ENCODE measurements at regions not wholly inside any gene's neighbourhood (a gene's known extent, or its start where the extent isn't known, plus 50 kb on each side); places are given as distances from the start of the nearest gene placed in this dataset.

- DNase-seq: no peak
Measured at GRCh38 chr20:40265825-40266533, 423.1 kb downstream of the MAFB start.

DNA sequence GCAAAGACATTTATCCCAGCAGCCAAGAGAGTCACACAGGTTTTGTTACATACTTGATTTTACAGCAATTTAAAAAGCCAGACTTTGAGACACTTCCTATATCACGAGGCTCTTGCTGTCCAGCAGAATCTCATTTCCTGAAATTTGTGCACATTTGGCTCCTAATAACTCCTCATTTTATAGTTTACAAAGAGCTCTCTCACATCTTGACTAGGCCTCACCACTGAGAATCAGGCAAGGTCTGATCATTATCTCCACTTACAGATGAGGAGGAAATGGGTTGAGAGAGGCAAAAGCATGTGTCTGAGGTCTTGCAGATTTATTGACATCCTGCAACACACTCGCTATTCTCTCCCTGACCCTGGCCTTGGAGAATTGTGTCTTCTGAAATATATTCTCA is 426.8 kb downstream of the MAFB start:
- no peak for DNase-seq

DNA sequence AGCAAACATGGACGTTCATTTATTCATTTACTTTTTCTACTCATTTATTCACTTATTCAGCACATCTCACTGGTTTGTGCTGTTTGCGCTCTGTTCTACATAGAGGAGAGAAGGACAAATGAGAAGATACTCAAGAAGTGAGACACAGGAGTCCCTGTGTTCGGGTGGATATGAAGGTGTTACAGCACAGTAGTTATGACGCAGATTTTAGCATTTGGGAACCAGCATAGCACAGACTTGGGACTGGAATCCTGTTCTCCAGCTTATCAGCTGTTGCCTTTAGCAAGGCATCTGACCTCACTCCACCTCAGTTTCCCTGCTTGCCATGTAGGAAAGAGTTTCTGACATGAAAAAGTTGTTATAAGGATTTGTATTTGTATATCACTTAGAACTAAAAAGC is 430.1 kb downstream of the MAFB start:
- DNase-seq: no peak

DNA sequence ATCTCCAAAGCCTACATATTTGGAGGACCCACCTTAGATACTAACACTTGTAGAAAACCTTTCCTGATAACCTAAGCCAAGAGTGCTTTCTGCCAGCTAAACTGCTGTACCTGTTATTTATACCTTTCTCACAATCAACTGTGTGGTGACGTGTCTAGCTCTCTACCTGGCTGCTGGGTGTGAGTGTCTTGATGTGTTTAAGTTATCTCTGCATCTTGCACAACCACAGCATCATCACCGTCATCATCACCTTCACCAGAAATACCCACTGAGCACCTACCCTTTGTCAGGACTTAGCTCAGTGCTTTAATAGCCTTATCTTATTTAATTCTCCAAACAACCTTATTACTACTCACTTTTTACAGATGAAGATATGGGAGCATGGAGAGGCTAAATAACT is 431.3 kb downstream of the MAFB start:
- DNase-seq: no peak

GRCh38 chr20:40255365-40255764 is 433.7 kb downstream of the MAFB start:
- DNase-seq: no peak

- no peak for DNase-seq
Measured at GRCh38 chr20:40254023-40254772, 434.8 kb downstream of the MAFB start.

DNA sequence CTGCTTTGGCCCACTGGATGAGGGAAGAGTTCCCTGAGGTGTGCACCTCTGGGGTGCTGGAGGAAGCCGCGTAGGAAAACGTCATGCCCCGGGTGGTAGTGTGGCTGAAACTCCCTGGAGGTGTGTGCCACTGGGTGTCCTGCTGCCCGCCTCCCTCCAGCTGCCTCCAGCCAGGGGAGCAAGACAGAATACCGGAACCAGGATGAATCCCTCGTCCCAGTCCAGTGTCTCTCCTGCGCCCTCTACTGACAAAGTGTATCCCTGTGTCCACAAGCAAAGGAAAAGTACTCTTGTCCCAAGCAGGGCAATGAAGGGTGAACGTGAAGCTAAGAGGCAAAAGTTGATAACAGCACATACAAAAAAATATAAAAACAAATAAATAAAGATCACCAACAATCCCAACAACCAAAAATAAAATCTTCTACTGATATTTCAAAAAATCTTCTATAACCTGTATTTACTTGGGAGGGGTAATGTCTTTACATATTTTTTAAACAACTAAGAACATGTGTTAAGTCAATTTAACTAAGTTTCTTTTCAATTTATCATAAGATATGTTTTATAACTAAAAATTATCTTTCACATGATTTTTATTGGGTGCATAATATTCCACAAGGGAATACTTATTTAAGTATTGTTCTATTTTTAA is 437.6 kb downstream of the MAFB start:
- no peak for DNase-seq

GRCh38 chr20:40249805-40250204 is 439.2 kb downstream of the MAFB start:
- no peak for DNase-seq

DNA sequence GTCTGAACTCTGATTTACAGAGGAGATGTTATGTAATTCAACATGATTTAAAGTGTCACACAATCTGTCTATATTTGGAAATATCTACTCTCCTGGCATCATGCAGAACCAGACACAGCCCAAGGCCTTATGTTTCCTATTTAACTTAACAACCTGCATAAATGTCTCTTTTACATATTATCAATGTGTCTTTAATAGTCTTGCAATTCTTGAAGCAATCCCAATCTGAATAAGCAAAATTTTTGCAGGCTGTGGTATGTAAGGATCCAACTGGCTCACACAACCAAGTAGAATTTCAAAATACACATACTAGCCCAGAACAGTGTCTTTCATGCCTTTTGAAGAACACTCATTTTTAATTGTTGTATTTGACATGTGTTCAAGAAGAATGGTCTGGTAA is 443.2 kb downstream of the MAFB start:
- DNase-seq: no peak

DNA sequence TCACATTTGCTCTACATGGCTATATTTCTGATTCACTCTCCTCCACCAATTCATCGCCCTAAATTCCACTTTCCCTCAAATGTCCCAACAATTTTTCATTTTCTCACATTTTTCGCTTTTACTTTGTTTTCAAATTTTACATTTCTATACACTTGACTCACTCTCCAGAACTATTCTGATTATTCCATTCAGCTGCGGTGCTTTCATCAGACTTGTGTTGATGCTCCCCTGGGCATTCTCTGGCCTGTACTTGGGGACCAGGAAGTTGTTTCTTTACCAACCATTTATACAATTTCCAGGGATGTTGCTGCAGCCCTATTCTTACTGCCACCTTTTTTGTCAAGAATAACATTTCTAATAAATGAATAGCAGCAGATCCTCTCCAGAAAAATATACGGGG is 444.8 kb downstream of the MAFB start:
- DNase-seq: no peak

DNA sequence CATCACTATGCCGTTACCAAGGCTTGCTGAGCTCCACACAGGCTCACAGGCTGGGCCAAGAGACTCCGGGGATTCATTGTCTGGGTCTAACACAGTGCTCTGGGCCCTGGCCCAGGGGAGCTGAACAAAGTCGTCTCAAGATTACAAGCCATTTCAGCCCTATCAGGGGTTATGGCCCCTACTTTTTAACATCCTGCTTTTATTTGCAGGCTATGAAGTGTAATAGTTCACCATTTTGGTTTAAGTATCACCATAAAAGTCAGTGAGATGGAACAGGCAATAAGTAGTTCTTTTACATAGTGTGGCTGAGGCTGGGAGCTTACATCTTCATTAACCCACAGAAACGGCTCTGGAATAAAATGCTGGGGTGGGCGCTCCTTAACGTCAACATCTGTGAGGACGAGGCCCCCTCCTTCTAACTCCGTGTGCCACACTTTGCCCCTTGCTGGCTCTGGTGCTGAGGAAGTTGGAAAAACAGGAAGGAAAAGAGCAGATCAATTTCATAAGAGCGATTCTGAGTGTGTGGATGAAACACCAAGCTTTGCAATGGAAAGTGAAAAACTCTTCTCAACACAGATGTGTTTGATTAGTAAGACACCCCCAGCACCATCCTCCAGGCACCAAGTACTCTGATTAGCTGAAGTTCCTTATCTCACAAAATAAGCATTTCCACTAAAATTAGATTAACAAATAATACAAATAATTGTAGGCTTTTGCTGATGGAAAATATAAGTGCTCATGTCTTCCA is 447.3 kb downstream of the MAFB start:
- DNase-seq: no peak

DNA sequence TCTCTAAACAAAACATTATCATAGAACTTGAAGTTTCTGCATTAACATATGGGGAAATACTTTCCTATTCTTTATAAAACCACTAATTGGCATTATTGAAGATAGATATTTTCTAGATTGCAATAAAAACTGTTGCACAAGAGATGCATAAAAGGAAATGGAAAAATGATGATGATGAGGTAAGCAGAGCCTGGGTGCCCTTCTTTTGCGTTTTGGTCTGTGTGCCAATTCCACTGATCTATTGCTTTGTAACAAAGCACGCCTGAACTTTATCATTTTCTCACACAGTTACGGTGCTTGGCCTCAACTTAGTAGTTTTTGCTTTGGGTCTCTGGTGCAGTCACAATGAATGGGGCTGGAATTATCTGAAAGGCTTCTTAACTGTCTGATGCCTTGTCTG is 450.5 kb downstream of the MAFB start:
- DNase-seq: no peak

DNA sequence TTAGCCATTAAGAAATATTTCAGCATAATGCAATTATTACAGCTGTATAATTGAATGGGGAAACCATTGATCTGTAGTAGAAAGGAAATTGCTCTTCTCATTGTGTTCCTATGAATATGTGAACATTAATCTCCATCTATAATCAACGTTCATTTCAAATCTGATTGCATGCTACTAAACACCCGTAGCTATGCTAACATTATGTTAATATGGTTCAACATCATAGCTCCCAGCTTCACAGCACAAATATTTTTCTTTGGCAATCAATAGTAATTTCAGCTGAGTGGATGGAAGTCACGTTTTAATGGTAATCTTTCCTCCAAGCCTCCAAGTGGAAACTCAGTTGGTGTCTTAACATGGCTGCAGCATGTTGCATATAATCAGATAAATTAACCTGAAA is 454.4 kb downstream of the MAFB start:
- no peak for DNase-seq

- no peak for DNase-seq
Measured at GRCh38 chr20:40233406-40233805, 455.6 kb downstream of the MAFB start.

DNA sequence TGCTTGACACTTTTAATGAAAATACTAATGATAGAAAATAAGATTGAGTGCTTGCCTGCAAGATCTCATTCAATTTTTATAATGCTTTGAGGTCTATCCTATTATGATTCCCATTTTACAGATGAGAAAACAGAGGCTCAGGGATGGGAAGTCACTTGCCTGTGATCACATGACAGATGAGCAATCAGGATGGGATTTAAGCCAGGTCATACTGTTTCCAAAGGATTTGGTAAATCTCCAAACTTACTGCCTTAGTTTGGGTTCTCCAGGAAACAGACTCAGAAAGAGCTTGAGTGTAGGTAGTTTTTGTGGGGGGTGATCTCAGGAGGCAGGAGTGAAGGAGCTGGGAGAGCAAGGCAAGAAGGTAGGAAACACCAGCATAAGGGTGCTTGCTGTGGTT is 456.3 kb downstream of the MAFB start:
- DNase-seq: no peak

DNA sequence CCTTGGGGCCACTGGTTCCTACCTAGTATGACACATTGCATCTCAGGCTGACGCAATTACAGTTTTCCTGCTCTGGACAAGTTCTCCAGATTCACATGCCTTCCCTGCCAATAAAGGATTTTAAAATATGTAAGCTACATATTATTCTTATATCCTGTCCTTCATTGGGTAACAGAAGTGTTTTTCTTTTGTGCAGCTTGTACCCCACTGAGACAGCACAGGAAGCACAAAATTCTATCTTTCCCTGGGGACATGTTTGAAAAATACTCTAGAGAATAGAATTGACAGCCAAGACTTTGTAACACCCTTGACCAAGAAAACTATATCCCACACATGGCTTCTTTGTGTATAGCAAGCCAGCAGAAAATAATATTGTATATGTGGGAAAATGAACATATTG is 456.8 kb downstream of the MAFB start:
- DNase-seq: no peak

DNA sequence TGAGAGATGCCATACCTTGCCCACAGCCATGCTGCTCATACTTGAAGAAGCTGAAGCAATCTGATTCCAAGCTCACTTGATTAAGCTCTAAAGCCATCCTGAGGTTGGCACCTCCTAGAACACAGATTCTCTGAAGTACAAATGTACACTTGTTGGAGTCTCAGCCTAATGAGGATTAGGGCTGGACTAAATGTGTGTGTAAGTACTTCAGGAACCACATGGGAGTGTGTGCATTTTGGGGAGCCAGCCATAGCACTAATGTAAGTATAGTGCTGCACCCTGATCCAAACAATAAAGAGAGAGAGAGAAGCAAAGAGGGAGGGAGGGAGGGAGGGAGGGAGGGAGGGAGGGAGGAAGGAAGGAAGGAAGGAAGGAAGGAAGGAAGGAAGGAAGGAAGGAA is 458.6 kb downstream of the MAFB start:
- DNase-seq: no peak

DNA sequence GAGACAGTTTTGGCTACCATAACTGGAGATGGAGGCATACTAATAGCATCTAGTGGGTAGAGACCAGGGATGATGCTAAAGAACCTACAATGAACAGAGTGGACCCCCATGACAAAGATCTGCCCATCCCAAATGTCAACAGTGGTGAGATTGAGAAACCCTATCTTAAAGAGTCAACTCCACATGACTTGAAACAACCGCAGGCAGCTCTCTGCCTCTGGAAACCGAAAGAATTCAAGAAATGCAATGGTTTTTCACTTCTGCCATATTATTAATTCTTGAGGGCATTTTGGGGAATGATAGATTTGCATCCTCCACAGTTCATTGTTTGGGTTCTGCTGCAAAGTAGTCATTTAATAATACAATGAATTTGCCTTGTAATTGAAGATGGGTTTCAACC is 463.4 kb downstream of the MAFB start:
- no peak for DNase-seq

DNA sequence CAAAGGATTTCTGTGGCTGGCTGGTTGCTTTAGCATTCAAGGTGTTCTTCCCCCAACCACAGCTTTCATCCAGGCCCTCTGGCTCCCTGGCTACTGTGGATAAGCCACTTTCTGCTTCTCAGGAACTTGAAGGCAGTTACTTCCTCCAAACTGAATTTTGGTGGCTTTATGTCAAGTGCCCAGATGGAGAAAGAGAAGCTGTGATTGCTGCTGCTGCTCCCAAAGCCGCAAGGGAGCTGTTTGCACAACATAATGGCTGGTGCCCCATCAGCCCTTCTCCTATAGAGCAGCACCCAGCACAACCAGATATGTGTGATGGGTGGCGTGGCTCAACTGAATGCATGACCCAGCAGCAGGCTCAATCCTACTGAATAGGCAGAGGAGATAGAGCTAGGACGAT is 465.2 kb downstream of the MAFB start:
- no peak for DNase-seq

- no peak for DNase-seq
Measured at GRCh38 chr20:40218971-40219370, 470.1 kb downstream of the MAFB start.

DNA sequence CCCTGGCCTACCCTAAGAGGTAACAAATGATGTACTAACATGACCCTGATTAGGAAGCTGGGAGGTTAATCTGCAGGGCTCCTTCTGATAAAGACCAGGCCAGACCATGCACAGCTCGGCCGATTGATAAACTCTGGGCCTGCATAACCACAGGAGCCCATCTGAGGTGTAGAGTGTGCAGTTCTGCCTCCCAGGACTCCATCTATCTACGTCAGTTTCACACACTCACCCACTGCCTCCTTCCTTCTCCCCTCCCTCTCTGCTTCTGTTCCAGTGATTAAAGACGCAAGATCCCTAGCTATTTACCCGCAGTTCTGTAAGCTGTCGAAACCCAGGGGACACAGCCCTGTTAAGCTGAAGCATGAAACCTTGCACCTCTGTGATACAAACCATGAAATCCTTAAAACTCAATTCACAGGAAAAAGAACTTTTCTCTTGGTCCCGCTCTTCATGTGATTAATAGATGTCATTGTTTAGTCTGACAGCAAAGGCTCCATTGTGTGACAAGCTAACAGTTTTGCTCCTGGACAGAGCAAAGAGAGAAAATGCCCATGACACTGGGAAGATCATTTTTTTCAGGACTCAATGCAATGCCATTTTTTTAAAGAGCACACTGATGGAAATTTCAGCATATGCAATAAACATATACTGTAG is 470.6 kb downstream of the MAFB start:
- DNase-seq: no peak

DNA sequence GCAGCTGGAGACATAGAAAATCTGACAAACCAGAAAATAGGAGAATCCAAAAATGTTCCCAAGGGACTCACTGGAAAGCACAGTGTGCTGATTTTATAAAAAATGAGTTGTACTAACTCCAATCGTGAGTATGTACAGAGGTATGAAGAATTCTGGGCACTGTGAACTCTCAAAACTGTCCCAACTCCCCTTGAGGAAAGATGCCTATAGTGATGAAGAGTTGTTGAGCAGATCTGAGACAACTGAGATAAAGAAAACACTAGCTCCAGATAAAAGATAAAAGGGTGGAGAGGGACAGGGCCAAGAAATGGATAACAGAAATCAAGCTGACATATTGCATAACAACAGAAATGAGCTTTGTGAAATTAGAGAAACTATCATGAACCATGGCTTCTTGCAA is 481.4 kb downstream of the MAFB start:
- DNase-seq: no peak

GRCh38 chr20:40205971-40206370 is 483.1 kb downstream of the MAFB start:
- no peak for DNase-seq

Data from CD4-positive, alpha-beta T cell treated with Interleukin-12 subunit alpha and Interleukin-12 subunit beta, for 1 hour (primary cell).